Activated T-helper 2 cell treated with anti-CD3 and anti-CD28 coated beads, Interferon-gamma antibody, Interleukin-2, Interleukin-4, amounts not matched to agents 10 μg/mL and 5 μg/mL and 100 μg/mL, durations not matched to agents 14 hours and 24 hours and 36 hours (primary cell): ENCODE measurements at regions not wholly inside any gene's neighbourhood (a gene's known extent, or its start where the extent isn't known, plus 50 kb on each side); places are given as distances from the start of the nearest gene placed in this dataset.
"Not testable (repeated sequence)": the region's sequence is repeated elsewhere in the genome, so short reads cannot be mapped to it uniquely, and the experiment has no call there.

Experiments
- DNase-seq: peaks from one replicate; pipeline ENCODE4 v3.0.0; 2021; ENCODE audit warnings: low spot score
- H3K27ac Mint-ChIP-seq: one replicate; pipeline ENCODE4 v1.8.0; 2021; ENCODE audit warnings: mixed read lengths
- H3K27me3 Mint-ChIP-seq: one replicate; pipeline ENCODE4 v1.8.0; 2021; ENCODE audit warnings: low read depth, mixed read lengths
- H3K36me3 Mint-ChIP-seq: one replicate; pipeline ENCODE4 v1.8.0; 2021; ENCODE audit warnings: low read depth, mixed read lengths
- H3K4me1 Mint-ChIP-seq: one replicate; pipeline ENCODE4 v1.8.0; 2021; ENCODE audit warnings: low read depth, mixed read lengths
- H3K4me3 Mint-ChIP-seq: one replicate; pipeline ENCODE4 v1.8.0; 2021; ENCODE audit warnings: low read depth, mild to moderate bottlenecking, moderate library complexity, mixed read lengths
- H3K9me3 Mint-ChIP-seq: one replicate; pipeline ENCODE4 v1.8.0; 2021; ENCODE audit warnings: mixed read lengths
- intact Hi-C: fragments of 100-400 bp; cut with micrococcal nuclease; formaldehyde crosslinking; loops from one replicate; pipeline ENCODE4 v1.15.1; 2023

DNA sequence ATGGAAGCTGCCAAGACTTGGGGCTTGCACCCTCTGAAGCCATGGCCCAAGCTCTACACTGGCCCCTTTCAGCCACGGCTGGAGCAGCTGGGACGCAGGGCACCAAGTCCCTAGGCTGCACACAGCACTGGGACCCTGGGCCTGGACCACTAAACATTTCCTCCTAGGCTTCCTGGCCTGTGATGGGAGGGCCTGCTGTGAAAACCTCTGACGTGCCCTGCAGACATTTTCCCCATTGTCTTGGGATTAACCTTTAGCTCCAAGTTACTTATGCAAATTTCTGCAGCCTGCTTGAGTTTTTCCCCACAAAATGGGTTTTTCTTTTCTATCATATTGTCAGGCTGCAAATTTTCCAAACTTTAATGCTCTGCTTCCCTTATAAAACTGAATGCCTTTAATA is 733.5 kb downstream of the MECOM start:
- H3K4me3 Mint-ChIP-seq, intact Hi-C loops: not testable (repeated sequence)
- H3K9me3 Mint-ChIP-seq, result peaks cover 11% of the 10 kb centered on the region

DNA sequence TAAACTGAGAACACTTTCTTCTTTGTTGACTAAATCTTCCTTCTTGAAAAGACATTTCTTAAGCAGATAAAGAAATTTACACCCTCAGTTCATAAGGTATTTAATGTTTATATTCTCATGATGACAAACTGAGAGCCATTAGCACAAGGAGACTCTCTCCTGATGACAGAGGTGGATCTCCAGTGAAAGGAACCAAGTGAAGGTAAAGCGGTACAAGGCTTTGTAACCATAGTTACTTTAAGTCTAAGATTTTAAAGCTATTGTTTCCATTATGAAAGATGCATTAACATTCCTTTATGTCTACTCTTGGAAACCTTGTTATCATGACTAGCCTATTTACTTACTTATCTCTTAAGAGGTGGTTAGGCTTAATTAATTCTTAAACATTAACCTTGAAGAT is 737.1 kb downstream of the MECOM start:
- no peaks in the 10 kb centered on the region for H3K27me3 Mint-ChIP-seq
- H3K4me1 Mint-ChIP-seq, result no peaks in the 10 kb centered on the region
- intact Hi-C loops, result no loop called here
- H3K27ac Mint-ChIP-seq, result no peak overlapping the region
- H3K36me3 Mint-ChIP-seq, result no peaks in the 10 kb centered on the region
- no peak for DNase-seq
- H3K4me3 Mint-ChIP-seq, result no peak overlapping the region
- peaks cover 6% of the 10 kb centered on the region for H3K9me3 Mint-ChIP-seq

More for the DNA sequence above, 733.5 kb downstream of the MECOM start:
- not testable (repeated sequence) for DNase-seq, H3K36me3 Mint-ChIP-seq, H3K4me1 Mint-ChIP-seq, H3K27me3 Mint-ChIP-seq, H3K27ac Mint-ChIP-seq

DNA sequence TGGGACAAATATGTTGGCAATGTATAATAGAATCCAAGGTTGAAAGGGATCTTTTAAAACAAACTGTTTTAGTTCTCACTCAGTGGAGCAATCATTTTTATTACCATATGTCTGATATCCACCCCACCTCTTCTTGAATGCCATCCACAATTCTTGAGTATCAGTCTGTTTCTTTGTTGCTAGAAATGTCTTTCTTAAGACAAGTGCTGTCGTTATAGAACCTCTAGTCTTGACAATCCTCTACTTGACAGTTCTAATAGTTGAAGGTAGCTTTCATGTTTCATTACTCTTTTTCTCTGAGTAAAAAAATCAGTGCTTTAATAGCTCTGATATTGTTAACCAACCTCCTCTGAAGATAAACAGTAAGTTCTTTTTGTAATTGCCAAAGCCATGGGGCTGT is 737.9 kb downstream of the MECOM start:
- no peaks in the 10 kb centered on the region for H3K36me3 Mint-ChIP-seq
- no peaks in the 10 kb centered on the region for H3K27me3 Mint-ChIP-seq
- DNase-seq, result no peak
- H3K27ac Mint-ChIP-seq, result no peak overlapping the region
- H3K4me1 Mint-ChIP-seq, result no peaks in the 10 kb centered on the region
- no peak overlapping the region for H3K4me3 Mint-ChIP-seq
- H3K9me3 Mint-ChIP-seq, result peaks cover 3% of the 10 kb centered on the region
- intact Hi-C loops, result no loop called here

DNA sequence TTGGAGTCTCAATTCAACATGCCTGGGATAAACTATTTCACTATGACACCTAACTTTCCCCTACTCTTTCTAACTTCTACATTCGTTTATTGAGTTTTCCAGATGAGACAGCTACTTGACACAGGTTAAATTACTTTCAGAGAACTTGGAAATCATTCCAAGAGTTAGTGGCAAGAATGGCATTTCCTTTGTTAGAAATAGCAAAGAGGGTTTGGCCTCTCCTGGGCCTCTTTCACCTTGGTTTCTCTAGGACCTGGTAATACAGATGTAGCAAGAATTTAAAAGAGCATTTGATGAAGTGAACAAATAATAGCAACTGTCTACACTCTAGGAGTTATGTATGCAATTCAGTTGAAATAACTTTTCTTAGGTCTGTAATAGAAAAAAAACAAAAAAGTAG is 748.9 kb downstream of the MECOM start:
- intact Hi-C loops, result no loop called here

GRCh38 chr3:168909260-168909659 is 754.3 kb downstream of the MECOM start:
- H3K27ac Mint-ChIP-seq, result no peak overlapping the region
- H3K9me3 Mint-ChIP-seq, result no peaks in the 10 kb centered on the region
- H3K36me3 Mint-ChIP-seq, result no peaks in the 10 kb centered on the region
- intact Hi-C loops, result no loop called here
- DNase-seq, result no peak
- H3K27me3 Mint-ChIP-seq, result no peaks in the 10 kb centered on the region
- no peak overlapping the region for H3K4me3 Mint-ChIP-seq
- no peaks in the 10 kb centered on the region for H3K4me1 Mint-ChIP-seq

More for the DNA sequence above, 748.9 kb downstream of the MECOM start:
- Mint-ChIP-seq H3K27ac (no peak overlapping the region), H3K4me3 (no peak overlapping the region), H3K9me3 (no peaks in the 10 kb centered on the region), H3K4me1 (no peaks in the 10 kb centered on the region), H3K36me3 (no peaks in the 10 kb centered on the region), H3K27me3 (no peaks in the 10 kb centered on the region)
- DNase-seq, result no peak

DNA sequence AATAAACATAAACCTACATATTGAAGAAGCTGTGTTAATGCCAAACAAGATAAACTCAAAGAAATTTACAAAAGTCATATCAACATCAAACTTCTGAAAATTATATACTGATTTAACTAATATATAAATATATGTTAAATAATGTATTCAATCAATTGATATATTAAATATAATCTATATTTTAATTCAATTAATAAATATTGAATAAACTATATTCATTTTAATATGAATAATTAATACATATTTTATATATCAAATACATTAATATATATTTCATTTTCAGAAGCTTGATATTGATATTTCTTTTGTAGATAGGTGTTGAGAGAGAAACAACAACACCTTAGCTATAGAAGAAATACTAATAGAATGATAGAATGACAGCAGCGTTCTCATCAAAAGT is 768.1 kb downstream of the MECOM start:
- intact Hi-C loops, result no loop called here

DNA sequence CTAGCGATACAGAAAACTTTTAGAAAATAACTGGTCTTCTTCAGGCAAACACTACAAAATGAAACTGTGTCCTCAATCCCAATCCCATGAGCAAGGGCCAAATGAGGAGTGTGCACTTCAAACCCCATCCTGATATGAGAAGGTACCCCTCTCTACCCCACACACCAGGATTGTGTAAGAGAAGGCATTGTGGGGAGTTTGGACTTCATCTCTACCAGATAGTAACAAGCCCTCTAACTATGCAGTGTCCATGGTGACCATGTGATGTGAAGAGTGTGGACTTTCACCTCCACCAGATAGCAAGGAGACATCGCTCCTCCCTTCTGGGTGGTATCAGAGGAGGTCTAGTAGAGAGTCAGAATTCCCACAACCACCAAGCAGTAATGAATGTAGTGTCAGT is 769.3 kb downstream of the MECOM start:
- H3K27me3 Mint-ChIP-seq, result no peaks in the 10 kb centered on the region
- H3K9me3 Mint-ChIP-seq, result no peaks in the 10 kb centered on the region
- intact Hi-C loops, result no loop called here
- DNase-seq, result no peak
- H3K4me3 Mint-ChIP-seq, result no peak overlapping the region
- no peak overlapping the region for H3K27ac Mint-ChIP-seq
- H3K36me3 Mint-ChIP-seq, result no peaks in the 10 kb centered on the region
- H3K4me1 Mint-ChIP-seq, result no peaks in the 10 kb centered on the region

More for the DNA sequence above, 768.1 kb downstream of the MECOM start:
- Mint-ChIP-seq H3K9me3 (no peaks in the 10 kb centered on the region), H3K27ac (no peak overlapping the region), H3K4me3 (no peak overlapping the region), H3K36me3 (no peaks in the 10 kb centered on the region), H3K27me3 (no peaks in the 10 kb centered on the region), H3K4me1 (no peaks in the 10 kb centered on the region)
- no peak for DNase-seq

- Mint-ChIP-seq H3K4me3 (no peak overlapping the region), H3K27me3 (no peaks in the 10 kb centered on the region), H3K36me3 (no peaks in the 10 kb centered on the region), H3K4me1 (no peaks in the 10 kb centered on the region), H3K9me3 (no peaks in the 10 kb centered on the region), H3K27ac (no peak overlapping the region)
- DNase-seq, result no peak
- intact Hi-C loops, result no loop called here
These were observed 773.8 kb downstream of the MECOM start for GRCh38 chr3:168889666-168890065.

GRCh38 chr3:168888781-168889180 is 774.7 kb downstream of the MECOM start:
- Mint-ChIP-seq H3K9me3 (no peaks in the 10 kb centered on the region), H3K4me3 (no peak overlapping the region), H3K4me1 (no peaks in the 10 kb centered on the region), H3K27ac (no peak overlapping the region), H3K36me3 (no peaks in the 10 kb centered on the region), H3K27me3 (no peaks in the 10 kb centered on the region)
- intact Hi-C loops, result no loop called here
- no peak for DNase-seq

DNA sequence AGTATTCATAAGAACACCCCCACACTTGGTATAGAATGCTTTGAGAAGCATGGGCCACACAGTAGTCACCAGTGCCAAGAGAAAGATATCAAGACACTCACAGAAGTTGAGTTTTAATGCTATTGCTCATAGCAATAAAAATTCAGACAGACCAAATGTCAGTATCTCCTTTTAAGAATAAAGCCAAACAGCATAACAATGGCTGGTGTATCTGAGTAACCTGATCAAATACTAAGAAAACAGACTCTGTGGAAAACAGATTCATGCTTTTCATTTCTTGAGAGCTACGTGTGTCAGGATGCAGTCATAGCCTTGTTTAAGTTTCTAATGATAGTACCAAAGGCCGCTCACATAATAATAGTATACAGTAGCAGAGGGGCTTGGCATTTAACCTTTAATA is 778.5 kb downstream of the MECOM start:
- H3K4me1 Mint-ChIP-seq, result no peaks in the 10 kb centered on the region
- H3K4me3 Mint-ChIP-seq, result no peak overlapping the region
- H3K9me3 Mint-ChIP-seq, result no peaks in the 10 kb centered on the region

GRCh38 chr3:168884353-168884903 is 779.1 kb downstream of the MECOM start:
- H3K36me3 Mint-ChIP-seq, result no peaks in the 10 kb centered on the region
- no peaks in the 10 kb centered on the region for H3K27me3 Mint-ChIP-seq
- H3K9me3 Mint-ChIP-seq, result no peaks in the 10 kb centered on the region
- no peak overlapping the region for H3K4me3 Mint-ChIP-seq
- H3K27ac Mint-ChIP-seq, result no peak overlapping the region
- DNase-seq, result no peak
- no peaks in the 10 kb centered on the region for H3K4me1 Mint-ChIP-seq
- intact Hi-C loops, result no loop called here

More for the DNA sequence above, 778.5 kb downstream of the MECOM start:
- no peaks in the 10 kb centered on the region for H3K36me3 Mint-ChIP-seq
- no peaks in the 10 kb centered on the region for H3K27me3 Mint-ChIP-seq
- DNase-seq, result no peak
- intact Hi-C loops, result no loop called here
- H3K27ac Mint-ChIP-seq, result no peak overlapping the region

- Mint-ChIP-seq H3K36me3 (no peaks in the 10 kb centered on the region), H3K9me3 (no peaks in the 10 kb centered on the region), H3K27ac (no peak overlapping the region), H3K4me3 (no peak overlapping the region), H3K27me3 (no peaks in the 10 kb centered on the region), H3K4me1 (no peaks in the 10 kb centered on the region)
- DNase-seq, result no peak
- intact Hi-C loops, result no loop called here
These were observed 780.4 kb downstream of the MECOM start for GRCh38 chr3:168883145-168883544.

DNA sequence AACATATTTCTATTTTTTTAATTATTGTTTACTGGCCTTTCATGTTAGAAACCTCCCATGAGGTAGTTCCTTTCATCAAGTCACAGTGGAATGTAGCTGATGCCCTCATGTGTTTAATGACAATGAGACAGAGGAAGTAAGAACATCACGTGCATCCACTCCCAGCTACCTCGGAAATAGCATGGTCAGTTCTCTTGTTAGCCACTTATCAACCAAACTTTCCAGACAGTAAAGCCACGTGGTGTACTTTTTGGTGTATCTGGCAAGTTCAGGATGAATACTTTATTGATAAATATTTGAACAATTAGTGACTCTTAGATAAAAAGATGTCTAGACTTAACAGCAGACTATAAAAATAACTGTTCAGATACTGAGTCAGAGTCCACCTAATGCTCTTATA is 781.7 kb downstream of the MECOM start:
- H3K4me1 Mint-ChIP-seq, result no peaks in the 10 kb centered on the region

GRCh38 chr3:168878655-168879054 is 782.9 kb upstream of the GOLIM4 start:
- intact Hi-C loops, result no loop called here
- Mint-ChIP-seq H3K4me3 (no peak overlapping the region), H3K9me3 (no peaks in the 10 kb centered on the region), H3K27me3 (no peaks in the 10 kb centered on the region), H3K36me3 (no peaks in the 10 kb centered on the region), H3K27ac (no peak overlapping the region), H3K4me1 (peaks cover 4% of the 10 kb centered on the region)
- DNase-seq, result no peak

More for the DNA sequence above, 781.7 kb downstream of the MECOM start:
- DNase-seq, result no peak
- Mint-ChIP-seq H3K27ac (no peak overlapping the region), H3K9me3 (no peaks in the 10 kb centered on the region), H3K36me3 (no peaks in the 10 kb centered on the region), H3K4me3 (no peak overlapping the region), H3K27me3 (no peaks in the 10 kb centered on the region)
- intact Hi-C loops, result no loop called here
